ENCODE measurements at regions not wholly inside any gene's neighbourhood (a gene's known extent, or its start where the extent isn't known, plus 50 kb on each side); places are given as distances from the start of the nearest gene placed in this dataset.
A peak's percentile ranks its signal among the peaks of the same experiment; 100 is the strongest.
"Not testable (repeated sequence)": the region's sequence is repeated elsewhere in the genome, so short reads cannot be mapped to it uniquely, and the experiment has no call there.

- no peak for DNase-seq
Measured at GRCh38 chr18:67131498-67131897, 385.0 kb downstream of the DSEL start.

DNA sequence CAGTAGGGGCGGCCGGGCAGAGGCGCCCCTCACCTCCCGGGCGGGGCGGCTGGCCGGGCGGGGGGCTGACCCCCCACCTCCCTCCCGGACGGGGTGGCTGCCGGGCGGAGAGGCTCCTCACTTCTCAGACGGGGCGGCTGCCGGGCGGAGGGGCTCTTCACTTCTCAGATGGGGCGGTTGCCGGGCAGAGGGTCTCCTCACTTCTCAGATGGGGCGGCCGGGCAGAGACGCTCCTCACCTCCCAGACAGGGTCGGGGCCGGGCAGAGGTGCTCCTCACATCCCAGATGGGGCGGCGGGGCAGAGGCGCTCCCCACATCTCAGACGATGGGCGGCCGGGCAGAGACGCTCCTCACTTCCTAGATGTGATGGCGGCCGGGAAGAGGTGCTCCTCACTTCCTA is 389.8 kb downstream of the DSEL start:
- DNase-seq, result not testable (repeated sequence)

DNA sequence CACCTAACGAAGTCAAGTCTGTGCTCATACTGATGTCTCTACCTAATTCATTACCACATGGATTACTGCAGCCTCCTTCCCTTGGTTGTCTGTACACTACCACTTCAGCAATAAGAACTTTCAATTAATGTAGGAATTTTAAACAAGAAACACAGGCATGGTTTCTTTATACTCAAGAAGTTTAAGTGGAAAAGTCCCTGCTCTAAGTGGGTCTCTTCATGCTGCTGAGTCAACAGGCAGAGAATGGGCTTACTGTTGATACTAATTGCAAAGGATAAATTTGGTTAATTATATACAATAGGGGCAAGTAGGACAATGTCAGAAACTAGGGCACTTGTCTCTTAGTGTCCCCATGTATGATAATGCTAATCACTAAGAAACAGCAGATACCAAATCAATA is 392.6 kb downstream of the DSEL start:
- no peak for DNase-seq

- no peak for DNase-seq
Measured at GRCh38 chr18:67117804-67118203, 398.7 kb downstream of the DSEL start.

- DNase-seq, result no peak
Measured at GRCh38 chr18:67109535-67109934, 407.0 kb downstream of the DSEL start.

DNA sequence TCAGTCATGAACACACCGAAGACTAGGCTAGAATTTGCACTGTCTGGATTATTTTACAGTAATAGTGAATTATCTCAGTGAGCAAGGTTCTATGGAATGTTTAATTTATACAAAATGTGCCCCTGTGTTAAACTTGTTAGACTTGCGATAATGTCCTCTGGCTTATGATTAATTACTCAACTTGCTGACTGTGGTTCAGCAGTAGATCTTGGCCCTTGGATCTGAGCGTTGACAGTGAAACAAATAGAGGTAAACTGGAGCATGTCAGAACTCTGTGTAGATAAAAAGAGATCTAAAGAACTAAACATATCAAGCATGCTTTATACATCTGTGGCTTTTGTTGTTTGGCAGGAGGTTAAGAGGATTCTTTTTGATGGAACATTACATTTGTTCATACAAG is 407.6 kb downstream of the DSEL start:
- no peak for DNase-seq

DNA sequence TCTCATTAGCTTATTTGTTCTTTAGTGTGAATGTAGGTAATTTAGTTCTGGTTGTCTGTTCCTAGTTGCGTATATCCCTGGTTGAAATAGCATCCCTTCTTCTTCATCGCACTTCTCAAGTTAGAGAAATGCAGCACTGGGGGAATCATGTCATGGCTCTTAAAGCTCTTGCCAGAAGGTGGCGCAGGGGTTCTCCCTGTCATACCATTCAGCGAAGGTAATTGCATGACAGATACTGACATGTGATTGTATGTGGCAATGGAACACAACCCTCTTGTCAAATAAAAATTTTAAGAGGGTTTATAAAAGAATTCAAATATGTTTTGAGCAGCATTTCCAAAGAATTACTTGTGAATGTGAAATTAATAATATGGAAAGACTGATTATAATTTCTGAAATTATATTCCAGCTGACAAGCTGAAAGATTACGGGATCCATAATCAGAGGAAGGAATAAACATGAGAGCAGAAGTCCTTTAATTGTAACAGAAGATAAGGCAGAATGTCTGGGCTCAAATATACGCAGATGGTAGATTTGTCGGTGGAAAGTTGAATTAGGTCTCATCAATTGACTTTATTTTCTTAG is 411.7 kb downstream of the DSEL start:
- DNase-seq, result peak; percentile 52 to 59

DNA sequence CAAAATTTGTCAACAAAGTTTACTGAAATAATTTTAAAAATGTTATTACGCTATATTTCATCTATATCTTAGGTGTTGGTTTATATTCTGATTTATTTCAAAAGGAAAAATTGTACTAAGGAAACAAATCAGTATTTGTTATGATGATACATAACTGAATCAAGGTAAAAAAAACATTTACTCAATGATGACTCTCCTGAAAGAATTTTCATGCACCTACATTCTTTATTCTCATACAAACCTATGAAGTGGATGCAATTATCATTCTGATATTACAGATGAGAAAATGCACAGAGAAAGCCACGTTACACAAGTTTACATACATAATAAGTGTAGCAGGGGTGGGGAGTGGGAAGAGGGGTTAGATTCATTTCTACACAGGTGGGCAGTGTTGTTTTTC is 422.4 kb downstream of the DSEL start:
- no peak for DNase-seq

DNA sequence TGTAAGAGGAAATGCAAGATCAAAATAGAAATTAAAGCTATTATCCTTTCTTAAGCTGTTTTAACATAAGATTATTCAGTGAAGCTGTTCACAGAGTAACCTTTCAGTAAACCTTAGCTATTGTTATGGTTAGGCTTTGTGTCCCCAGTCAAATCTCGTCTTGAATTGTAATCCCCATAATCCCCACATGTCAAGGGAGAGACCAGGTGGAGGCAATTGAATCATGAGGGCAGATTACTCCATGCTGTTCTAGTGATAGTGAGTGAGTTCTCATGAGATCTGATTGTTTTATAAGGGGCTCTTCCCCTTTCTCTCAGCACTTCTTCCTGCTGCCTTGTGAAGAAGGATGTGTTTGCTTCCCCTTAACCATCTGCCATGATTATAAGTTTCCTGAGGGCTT is 424.4 kb downstream of the DSEL start:
- no peak for DNase-seq

GRCh38 chr18:67081482-67082211 is 434.9 kb downstream of the DSEL start:
- DNase-seq, result no peak

DNA sequence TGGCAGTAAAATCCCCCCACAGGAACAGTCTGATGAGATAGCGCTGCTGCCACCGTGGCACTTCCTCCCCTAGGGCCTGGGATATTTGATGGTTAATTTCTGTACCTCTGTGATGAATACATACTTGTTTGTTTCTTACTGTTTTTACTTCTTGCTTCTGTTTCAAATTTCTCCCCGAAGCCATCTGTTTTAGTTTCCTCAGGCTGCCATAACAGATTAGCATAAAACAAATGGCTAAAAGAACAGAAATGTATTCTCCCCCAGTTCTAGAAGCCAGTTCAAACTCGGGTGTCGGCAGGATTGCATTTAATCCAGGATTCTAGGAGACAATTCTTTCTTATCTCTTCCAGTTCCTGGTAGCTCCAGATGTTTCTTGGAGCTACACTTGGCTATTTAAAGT is 435.9 kb downstream of the DSEL start:
- no peak for DNase-seq

DNA sequence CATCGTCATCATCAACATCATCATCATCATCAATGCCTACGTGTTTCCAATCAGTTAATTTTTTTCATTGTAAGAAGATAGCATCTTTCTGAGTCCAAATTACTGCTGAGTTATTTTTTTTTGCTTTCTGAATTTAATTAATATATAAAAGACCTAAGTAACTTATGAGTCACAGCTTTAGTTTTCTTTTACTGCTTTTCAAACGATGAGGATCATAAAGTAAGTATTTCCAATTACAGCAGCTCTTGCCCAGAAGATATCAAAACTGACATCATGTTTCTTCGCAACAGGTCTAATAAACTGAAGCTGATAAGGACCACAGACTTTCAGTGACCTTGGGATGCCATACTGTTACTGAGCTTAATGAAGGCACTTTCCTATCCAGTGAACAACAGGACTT is 442.2 kb downstream of the DSEL start:
- no peak for DNase-seq

- no peak for DNase-seq
Measured at GRCh38 chr18:67072791-67073190, 443.7 kb downstream of the DSEL start.

DNA sequence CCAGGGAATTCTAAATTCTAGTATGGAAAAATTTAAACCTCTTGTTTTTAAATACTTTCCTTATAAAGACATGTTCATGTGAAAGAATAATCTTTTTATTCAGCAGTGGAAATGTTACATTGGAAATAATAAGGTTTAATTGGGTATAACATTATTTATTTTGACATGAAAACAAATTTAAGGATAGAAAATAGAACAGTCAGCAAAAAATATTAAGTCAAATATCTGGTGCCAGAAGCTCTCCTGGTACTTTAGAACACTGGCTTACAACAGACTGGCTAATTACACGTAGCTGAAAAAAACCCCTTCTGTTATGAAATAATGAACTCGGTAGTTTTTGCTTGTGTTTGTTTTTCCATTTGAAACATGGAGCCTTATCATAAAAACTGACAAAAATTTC is 447.9 kb downstream of the DSEL start:
- no peak for DNase-seq

GRCh38 chr18:67047334-67047733 is 443.4 kb upstream of the CDH19 start:
- DNase-seq, result no peak

DNA sequence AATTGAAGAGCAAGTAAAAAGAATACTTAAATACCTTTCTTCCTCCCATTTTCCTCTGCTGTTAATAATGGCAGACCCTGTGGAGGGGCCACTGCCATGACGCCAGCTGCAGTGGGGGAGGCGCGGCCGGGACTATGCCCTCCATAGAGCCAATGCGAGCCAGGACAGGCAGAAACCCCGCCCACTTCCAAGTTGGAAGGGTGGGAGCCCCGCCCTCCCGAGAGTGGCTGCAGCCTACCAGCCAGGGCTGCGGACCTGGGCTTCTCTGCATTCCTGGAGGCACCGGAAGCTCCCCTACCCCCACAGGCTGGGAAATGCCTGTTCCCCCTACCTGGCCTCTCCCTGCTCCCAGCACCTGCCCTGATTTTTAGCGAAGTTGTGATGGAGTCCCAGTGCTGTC is 439.4 kb upstream of the CDH19 start:
- DNase-seq, result no peak

GRCh38 chr18:67041334-67041733 is 437.4 kb upstream of the CDH19 start:
- no peak for DNase-seq

- DNase-seq, result no peak
Measured at GRCh38 chr18:67035026-67035425, 431.1 kb upstream of the CDH19 start.

GRCh38 chr18:67023059-67023458 is 419.2 kb upstream of the CDH19 start:
- DNase-seq, result no peak

DNA sequence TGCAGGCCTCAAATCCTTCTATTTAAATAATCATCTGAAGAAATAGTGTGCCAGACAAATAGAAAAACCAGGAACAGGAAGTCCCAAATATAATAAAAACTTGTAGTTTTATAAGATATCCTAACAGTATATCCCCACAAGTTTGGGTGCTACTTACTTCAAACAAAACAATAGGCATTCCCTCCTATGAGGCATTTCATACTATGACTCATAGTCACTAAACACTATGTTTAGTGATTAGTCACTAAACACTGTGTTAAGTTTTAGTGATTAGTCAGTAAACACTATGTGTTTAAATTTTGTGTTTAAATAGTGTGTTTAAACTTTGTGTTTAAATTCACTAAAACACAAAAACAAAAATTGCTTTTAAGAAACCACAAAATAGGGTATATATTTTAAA is 407.0 kb upstream of the CDH19 start:
- DNase-seq, result no peak

DNA sequence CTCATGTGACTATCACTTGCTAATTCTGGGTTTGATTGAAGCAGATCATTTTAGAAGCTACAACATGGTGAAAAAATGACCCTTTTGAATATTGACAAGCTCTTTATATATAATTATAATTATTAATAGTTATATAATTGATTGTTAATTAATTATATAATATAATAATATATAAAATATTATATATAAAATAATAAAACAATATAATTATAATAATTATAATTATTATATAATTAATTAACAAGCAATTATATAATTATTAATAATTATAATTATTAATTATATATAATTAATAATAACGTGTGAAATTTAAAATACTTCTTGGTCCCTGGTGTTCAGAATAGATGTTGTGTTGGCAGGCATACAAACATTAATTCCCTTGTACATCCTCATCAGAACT is 404.1 kb upstream of the CDH19 start:
- DNase-seq, result no peak

- DNase-seq, result no peak
Measured at GRCh38 chr18:67007085-67007484, 403.2 kb upstream of the CDH19 start.

DNA sequence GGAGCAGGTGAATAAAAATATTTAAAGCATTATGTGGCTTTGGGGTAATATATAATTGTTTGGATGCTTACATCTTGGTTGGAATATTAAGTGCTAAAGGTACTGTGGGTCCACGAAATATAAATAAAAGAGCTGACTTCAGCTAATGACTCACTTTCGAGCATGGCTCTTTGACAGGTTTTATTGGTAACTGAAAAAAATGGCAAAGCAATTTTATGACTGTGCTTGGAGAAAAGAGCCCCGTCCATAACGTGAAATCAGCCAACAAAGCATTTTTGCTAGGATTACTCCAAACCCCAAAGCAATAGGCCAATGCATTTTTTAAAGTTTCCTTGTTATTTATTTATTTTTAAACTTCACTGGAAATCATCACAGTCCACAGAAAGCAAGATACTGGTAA is 397.2 kb upstream of the CDH19 start:
- DNase-seq, result no peak

- no peak for DNase-seq
Measured at GRCh38 chr18:66999003-66999402, 395.1 kb upstream of the CDH19 start.

- no peak for DNase-seq
Measured at GRCh38 chr18:66995270-66995669, 391.4 kb upstream of the CDH19 start.

Data from hippocampal formation (tissue), 2 donors.